Activated T-helper 17 cell treated with anti-CD3 and anti-CD28 coated beads, Interleukin-2, amount 50 U/mL, for 72 hours (primary cell): ENCODE measurements at regions not wholly inside any gene's neighbourhood (a gene's known extent, or its start where the extent isn't known, plus 50 kb on each side); places are given as distances from the start of the nearest gene placed in this dataset.
"Not testable (repeated sequence)": the region's sequence is repeated elsewhere in the genome, so short reads cannot be mapped to it uniquely, and the experiment has no call there.

Source experiments
- ATAC-seq: fragments of 150-1000 bp; cut with Tn5 transposase; replicated peaks from 2 replicates; pipeline ENCODE4 v1.10.0; 2021; ENCODE audit warnings: mild to moderate bottlenecking, moderate library complexity
- H3K27ac Mint-ChIP-seq: one replicate; pipeline ENCODE4 v1.8.0; 2022; ENCODE audit warnings: mixed read lengths
- H3K27me3 Mint-ChIP-seq: one replicate; pipeline ENCODE4 v1.8.0; 2022; ENCODE audit warnings: mixed read lengths
- H3K36me3 Mint-ChIP-seq: one replicate; pipeline ENCODE4 v1.8.0; 2022; ENCODE audit warnings: low read depth, mild to moderate bottlenecking, mixed read lengths
- H3K4me1 Mint-ChIP-seq: one replicate; pipeline ENCODE4 v1.8.0; 2022; ENCODE audit warnings: mixed read lengths
- H3K4me3 Mint-ChIP-seq: one replicate; pipeline ENCODE4 v1.8.0; 2022; ENCODE audit warnings: mild to moderate bottlenecking, mixed read lengths
- H3K9me3 Mint-ChIP-seq: one replicate; pipeline ENCODE4 v1.8.0; 2022; ENCODE audit warnings: mixed read lengths

DNA sequence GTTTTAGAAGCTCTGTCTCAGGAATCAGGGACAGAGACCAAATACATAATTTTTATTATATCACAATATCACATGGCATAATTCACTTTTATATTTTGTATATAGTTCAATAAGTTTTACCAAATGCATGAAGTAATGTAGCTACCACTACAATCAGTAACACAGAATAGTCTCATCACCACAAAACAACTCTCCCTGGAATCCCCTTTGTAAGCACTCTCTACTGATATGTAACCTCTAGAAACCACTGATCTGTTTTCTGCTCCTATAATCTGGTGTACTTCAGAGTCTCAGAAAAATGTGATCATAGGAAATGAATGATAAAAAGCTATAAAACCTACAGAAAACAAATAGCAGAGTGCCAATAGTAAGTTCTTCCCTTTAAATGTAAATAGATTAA, 1465.9 kb downstream of the SPATA31A7 start:
- not testable (repeated sequence) for ATAC-seq, H3K4me1 Mint-ChIP-seq, H3K27me3 Mint-ChIP-seq, H3K4me3 Mint-ChIP-seq, H3K9me3 Mint-ChIP-seq, H3K36me3 Mint-ChIP-seq, H3K27ac Mint-ChIP-seq

GRCh38 chr9:62662733-62663507, 1473.1 kb downstream of the SPATA31A7 start:
- not testable (repeated sequence) for H3K27me3 Mint-ChIP-seq, H3K4me1 Mint-ChIP-seq, H3K9me3 Mint-ChIP-seq, H3K4me3 Mint-ChIP-seq, H3K36me3 Mint-ChIP-seq, H3K27ac Mint-ChIP-seq
- ATAC-seq, result peak; percentile 10

GRCh38 chr9:62663512-62663911, 1473.7 kb downstream of the SPATA31A7 start:
- H3K9me3 Mint-ChIP-seq, H3K4me1 Mint-ChIP-seq, ATAC-seq, H3K27ac Mint-ChIP-seq, H3K36me3 Mint-ChIP-seq, H3K4me3 Mint-ChIP-seq, H3K27me3 Mint-ChIP-seq: not testable (repeated sequence)

- not testable (repeated sequence) for H3K27ac Mint-ChIP-seq, H3K4me3 Mint-ChIP-seq, H3K9me3 Mint-ChIP-seq, H3K4me1 Mint-ChIP-seq, H3K27me3 Mint-ChIP-seq, H3K36me3 Mint-ChIP-seq
- peak; percentile 57 for ATAC-seq
Observed at GRCh38 chr9:62667137-62667824, 1477.4 kb downstream of the SPATA31A7 start.

DNA sequence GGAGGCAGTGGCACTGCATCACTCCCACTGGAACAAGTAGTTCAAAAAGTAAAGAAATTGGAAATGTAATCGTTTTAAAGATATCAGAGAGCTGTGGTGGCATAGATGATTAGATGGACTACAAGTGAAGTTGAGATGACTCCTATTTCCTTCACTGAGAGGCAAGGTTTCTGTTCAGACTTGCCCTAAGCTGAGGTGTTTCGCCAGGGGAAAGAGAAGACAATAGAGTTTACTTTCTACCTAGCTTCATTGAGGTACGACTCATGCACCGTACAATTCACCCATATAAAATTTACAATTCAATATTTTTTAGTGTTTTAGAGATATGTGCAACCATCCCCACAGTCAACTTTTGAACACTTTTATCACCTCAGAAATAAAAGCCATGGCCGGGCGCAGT, 1487.2 kb downstream of the SPATA31A7 start:
- H3K36me3 Mint-ChIP-seq, H3K27ac Mint-ChIP-seq, H3K4me3 Mint-ChIP-seq, H3K27me3 Mint-ChIP-seq, H3K4me1 Mint-ChIP-seq, H3K9me3 Mint-ChIP-seq, ATAC-seq: not testable (repeated sequence)

- H3K27me3 Mint-ChIP-seq, H3K36me3 Mint-ChIP-seq, H3K4me3 Mint-ChIP-seq, H3K27ac Mint-ChIP-seq, H3K4me1 Mint-ChIP-seq, H3K9me3 Mint-ChIP-seq, ATAC-seq: not testable (repeated sequence)
Observed at GRCh38 chr9:62678336-62678735, 1488.5 kb downstream of the SPATA31A7 start.

DNA sequence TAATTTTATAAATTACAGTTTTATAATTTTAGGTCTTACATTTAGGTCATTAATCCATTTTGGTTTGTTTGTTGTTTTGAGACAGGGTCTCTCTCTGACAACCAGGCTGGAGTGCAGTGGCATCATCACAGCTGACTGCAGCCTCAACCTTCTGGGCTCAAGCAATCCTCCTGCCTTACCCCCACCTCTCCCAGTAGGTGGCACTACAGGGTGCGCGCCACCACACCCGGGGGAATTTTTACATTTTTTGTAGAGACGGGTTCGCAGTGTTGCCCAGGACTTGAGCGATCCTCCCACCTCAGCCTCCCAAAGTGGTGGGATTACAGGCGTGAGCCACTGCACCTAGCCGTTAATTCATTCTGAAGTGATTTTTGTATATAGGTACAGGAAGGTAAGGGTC, 1489.2 kb downstream of the SPATA31A7 start:
- H3K27me3 Mint-ChIP-seq, H3K4me1 Mint-ChIP-seq, H3K36me3 Mint-ChIP-seq, H3K9me3 Mint-ChIP-seq, H3K4me3 Mint-ChIP-seq, H3K27ac Mint-ChIP-seq: not testable (repeated sequence)
- peak; percentile 49 for ATAC-seq

- H3K27me3 Mint-ChIP-seq, H3K9me3 Mint-ChIP-seq, H3K27ac Mint-ChIP-seq, H3K36me3 Mint-ChIP-seq, ATAC-seq, H3K4me1 Mint-ChIP-seq, H3K4me3 Mint-ChIP-seq: not testable (repeated sequence)
Observed at GRCh38 chr9:62684833-62685647, 1495.2 kb downstream of the SPATA31A7 start.

DNA sequence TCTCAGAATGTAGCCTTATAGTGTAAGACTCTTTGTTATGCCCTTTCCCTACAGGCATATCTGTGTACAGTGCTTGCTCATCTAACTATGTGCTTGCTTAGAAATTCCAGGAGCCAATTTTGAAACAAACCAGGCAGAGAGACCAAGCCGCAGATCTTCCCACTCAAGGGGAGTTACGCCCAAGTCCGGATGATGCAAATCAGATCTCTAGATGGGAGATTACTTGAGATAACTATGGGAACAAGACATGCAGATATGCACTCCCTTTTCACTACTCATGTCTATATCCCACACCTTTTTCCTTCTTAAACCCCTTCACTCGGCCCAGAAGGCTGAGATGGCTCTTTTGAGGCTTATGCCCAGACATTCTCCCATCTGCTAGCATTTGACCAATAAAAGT, 1496.5 kb downstream of the SPATA31A7 start:
- not testable (repeated sequence) for ATAC-seq, H3K36me3 Mint-ChIP-seq, H3K27me3 Mint-ChIP-seq, H3K4me3 Mint-ChIP-seq, H3K4me1 Mint-ChIP-seq, H3K9me3 Mint-ChIP-seq, H3K27ac Mint-ChIP-seq

DNA sequence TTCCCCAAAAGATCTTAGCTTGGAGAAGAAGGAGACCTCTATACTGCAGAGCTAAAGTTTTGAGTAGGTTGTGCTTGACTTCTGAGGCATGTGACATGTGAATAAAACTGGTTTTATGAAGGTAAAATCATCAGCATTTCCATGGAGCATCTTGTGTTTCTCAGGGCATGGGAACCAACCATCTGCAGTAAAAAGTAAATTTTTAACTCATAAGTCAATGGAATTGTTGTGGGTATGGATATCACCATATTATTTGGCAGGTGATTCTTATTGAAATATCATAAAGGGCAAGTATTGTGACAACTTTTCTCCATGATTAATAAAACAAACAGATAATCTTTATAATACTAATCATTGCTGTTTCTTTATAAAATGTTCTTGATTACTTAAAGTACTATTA, 1503.2 kb downstream of the SPATA31A7 start:
- not testable (repeated sequence) for ATAC-seq, H3K4me1 Mint-ChIP-seq

DNA sequence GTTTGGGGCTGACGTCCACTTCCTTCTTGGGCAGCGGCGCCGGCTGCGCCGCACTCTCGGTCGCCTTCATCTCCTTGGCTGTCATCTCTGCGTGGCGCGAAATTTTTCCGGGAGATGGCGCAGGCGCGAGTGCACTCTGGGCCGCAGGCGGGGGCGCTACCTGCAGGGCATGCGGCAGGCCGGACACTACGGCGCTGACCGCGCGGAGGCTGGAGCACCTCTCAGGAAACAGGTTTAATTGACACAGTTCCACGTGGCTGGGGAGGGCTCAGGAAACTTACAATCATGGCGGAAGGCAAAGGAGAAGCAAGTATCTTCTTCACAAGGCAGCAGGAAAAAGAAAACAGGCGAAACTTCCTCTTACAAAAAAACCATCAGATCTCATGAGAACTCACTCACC, 1521.5 kb downstream of the SPATA31A7 start:
- not testable (repeated sequence) for H3K4me3 Mint-ChIP-seq, H3K9me3 Mint-ChIP-seq, H3K27me3 Mint-ChIP-seq, H3K36me3 Mint-ChIP-seq, H3K27ac Mint-ChIP-seq, H3K4me1 Mint-ChIP-seq, ATAC-seq

More for the DNA sequence above, 1503.2 kb downstream of the SPATA31A7 start:
- not testable (repeated sequence) for H3K36me3 Mint-ChIP-seq, H3K27ac Mint-ChIP-seq, H3K27me3 Mint-ChIP-seq, H3K4me3 Mint-ChIP-seq, H3K9me3 Mint-ChIP-seq

DNA sequence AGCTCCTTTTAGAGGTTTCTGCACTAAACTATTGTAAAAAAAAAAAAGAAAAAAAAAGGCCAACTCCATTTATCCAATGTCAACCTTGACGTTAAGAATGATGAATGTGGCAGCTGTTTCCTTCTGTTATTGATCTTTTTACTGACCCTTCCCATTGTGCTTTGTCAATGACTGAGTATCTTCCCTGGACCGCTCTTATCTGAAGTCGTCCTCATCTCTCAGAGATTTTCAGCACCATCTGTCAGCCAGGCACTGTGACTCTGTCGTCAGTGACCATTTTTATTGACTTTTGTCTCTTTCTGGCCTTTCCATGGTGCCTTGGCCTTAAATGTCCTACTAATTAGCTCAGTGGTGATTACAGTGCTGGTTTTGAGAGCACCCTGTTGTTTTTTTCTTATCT, 1535.7 kb downstream of the SPATA31A7 start:
- not testable (repeated sequence) for ATAC-seq, H3K4me1 Mint-ChIP-seq, H3K27me3 Mint-ChIP-seq, H3K27ac Mint-ChIP-seq, H3K36me3 Mint-ChIP-seq, H3K9me3 Mint-ChIP-seq, H3K4me3 Mint-ChIP-seq

GRCh38 chr9:62730229-62731000, 1540.6 kb downstream of the SPATA31A7 start:
- not testable (repeated sequence) for H3K27me3 Mint-ChIP-seq, H3K4me1 Mint-ChIP-seq

DNA sequence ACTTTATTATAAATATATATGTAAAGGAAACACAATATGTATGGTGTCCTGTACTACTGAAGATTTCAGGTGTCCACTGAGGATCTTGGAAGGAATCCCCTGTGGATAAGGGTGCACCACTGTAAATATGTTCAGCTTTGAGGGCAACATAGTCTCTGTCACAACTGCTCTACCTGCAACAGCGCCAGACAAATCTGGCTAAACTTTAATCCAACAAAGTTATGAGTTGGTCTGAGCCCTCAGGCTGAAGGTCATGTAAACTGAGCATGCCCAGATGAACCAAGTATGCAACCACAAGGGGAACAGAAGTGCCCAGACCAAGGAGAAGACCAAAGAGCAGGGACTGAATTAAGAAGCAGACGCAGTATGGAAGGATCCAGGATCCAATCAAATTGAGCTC, 1541.2 kb downstream of the SPATA31A7 start:
- not testable (repeated sequence) for H3K36me3 Mint-ChIP-seq, H3K27ac Mint-ChIP-seq, H3K4me3 Mint-ChIP-seq, H3K4me1 Mint-ChIP-seq, H3K27me3 Mint-ChIP-seq, ATAC-seq, H3K9me3 Mint-ChIP-seq

More at GRCh38 chr9:62730229-62731000, 1540.6 kb downstream of the SPATA31A7 start:
- not testable (repeated sequence) for H3K9me3 Mint-ChIP-seq, H3K36me3 Mint-ChIP-seq, H3K4me3 Mint-ChIP-seq, H3K27ac Mint-ChIP-seq
- peak; percentile 94 for ATAC-seq
